ENCODE measurements at regions not wholly inside any gene's neighbourhood (a gene's known extent, or its start where the extent isn't known, plus 50 kb on each side); places are given as distances from the start of the nearest gene placed in this dataset.
"Not testable (repeated sequence)": the region's sequence is repeated elsewhere in the genome, so short reads cannot be mapped to it uniquely, and the experiment has no call there.

GRCh38 chr4:147160908-147161513 lies 215.3 kb upstream of the TTC29 start:
- H3K27me3 ChIP-seq: no peaks in the 10 kb centered on the region
- H3K9me3 ChIP-seq: no peaks in the 10 kb centered on the region
- intact Hi-C loops (cut with DNase I): no loop called here
- no peak overlapping the region for H3K27ac ChIP-seq
- DNase-seq: no peak
- H3K4me3 ChIP-seq: no peak overlapping the region
- no peaks in the 10 kb centered on the region for H3K36me3 ChIP-seq
- 34 to 36% methylated on average over 3 of the region's 3 CpGs for WGBS, 2 donors
- H3K4me1 ChIP-seq: peaks cover 0 to 10% (median 8%) of the 10 kb centered on the region in 4 donors
- TF ChIP-seq POLR2A (IDR thresholded peaks at IDR 0.05) (no peak), EP300 (IDR thresholded peaks at IDR 0.05) (no peak), POLR2AphosphoS5 (IDR thresholded peaks at IDR 0.05) (no peak)
- TF ChIP-seq, protein P1, sequence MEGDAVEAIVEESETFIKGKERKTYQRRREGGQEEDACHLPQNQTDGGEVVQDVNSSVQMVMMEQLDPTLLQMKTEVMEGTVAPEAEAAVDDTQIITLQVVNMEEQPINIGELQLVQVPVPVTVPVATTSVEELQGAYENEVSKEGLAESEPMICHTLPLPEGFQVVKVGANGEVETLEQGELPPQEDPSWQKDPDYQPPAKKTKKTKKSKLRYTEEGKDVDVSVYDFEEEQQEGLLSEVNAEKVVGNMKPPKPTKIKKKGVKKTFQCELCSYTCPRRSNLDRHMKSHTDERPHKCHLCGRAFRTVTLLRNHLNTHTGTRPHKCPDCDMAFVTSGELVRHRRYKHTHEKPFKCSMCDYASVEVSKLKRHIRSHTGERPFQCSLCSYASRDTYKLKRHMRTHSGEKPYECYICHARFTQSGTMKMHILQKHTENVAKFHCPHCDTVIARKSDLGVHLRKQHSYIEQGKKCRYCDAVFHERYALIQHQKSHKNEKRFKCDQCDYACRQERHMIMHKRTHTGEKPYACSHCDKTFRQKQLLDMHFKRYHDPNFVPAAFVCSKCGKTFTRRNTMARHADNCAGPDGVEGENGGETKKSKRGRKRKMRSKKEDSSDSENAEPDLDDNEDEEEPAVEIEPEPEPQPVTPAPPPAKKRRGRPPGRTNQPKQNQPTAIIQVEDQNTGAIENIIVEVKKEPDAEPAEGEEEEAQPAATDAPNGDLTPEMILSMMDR (IDR thresholded peaks at IDR 0.05): peak; percentile 40 to 65 (median 52)

- TF ChIP-seq EP300 (IDR thresholded peaks at IDR 0.05) (no peak), POLR2AphosphoS5 (IDR thresholded peaks at IDR 0.05) (no peak), POLR2A (IDR thresholded peaks at IDR 0.05) (no peak)
- TF ChIP-seq, protein P1 (IDR thresholded peaks at IDR 0.05): no peak
- intact Hi-C loops (cut with DNase I): loop anchor here (2.0 kb wide), 1 partner anchor 427 kb away; no protein-coding TSS in a partner anchor
- no peaks in the 10 kb centered on the region for H3K9me3 ChIP-seq
- H3K36me3 ChIP-seq: no peaks in the 10 kb centered on the region
- DNase-seq: no peak
- no peak overlapping the region for H3K4me3 ChIP-seq
- H3K4me1 ChIP-seq: peaks cover 0 to 3% (median 2%) of the 10 kb centered on the region in 4 donors
- H3K27ac ChIP-seq: no peak overlapping the region
- no peaks in the 10 kb centered on the region for H3K27me3 ChIP-seq
Observed at GRCh38 chr4:147163311-147163710, 217.6 kb upstream of the TTC29 start.

DNA sequence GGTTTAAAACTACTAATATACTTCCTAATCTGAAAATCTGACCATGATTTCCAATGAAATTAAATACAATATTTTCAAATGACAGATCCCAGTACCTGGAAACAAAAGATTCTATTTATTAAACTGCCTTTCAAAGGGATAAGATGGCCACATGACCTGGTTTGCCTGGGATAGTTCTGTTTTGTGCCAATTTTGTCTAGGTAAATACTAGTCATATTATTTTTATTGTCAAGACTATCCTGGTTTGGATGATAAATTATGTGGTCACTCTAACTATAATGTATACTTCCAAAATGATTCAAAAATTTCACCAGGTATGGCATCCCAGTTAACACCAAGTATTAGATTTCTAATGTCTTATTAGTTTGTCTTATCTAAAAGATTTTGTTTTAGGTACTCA lies 222.5 kb upstream of the TTC29 start:
- H3K4me1 ChIP-seq; H3K27ac ChIP-seq; intact Hi-C loops (cut with DNase I); DNase-seq; H3K36me3 ChIP-seq; H3K4me3 ChIP-seq; H3K27me3 ChIP-seq; H3K9me3 ChIP-seq: not testable (repeated sequence)

DNA sequence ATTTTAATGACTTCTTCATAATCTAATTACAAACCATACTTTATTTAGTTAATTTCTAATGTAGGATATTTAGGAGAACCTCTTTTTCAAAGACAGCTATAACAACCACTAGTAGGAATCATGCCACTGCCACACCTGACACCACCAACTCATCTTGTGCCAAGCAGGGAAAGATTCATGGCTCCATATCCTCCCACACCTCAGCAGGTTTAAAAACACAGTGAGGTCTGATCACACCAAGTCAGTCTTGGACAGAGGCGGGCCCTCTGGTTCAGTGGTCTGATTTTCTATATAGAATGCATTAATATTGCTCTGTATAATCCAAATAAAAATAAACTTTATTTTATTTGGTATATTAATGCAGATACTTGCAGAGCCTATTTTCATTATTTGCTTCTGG lies 227.7 kb upstream of the TTC29 start:
- H3K27ac ChIP-seq: no peak overlapping the region
- DNase-seq: no peak
- TF ChIP-seq EP300 (IDR thresholded peaks at IDR 0.05) (no peak), POLR2A (IDR thresholded peaks at IDR 0.05) (no peak), POLR2AphosphoS5 (IDR thresholded peaks at IDR 0.05) (no peak)
- TF ChIP-seq, protein P1 (IDR thresholded peaks at IDR 0.05): no peak
- 89 to 96% methylated on average over 1 of the region's 1 CpG for WGBS, 2 donors
- H3K9me3 ChIP-seq: no peaks in the 10 kb centered on the region
- H3K36me3 ChIP-seq: no peaks in the 10 kb centered on the region
- no peak overlapping the region for H3K4me3 ChIP-seq
- H3K4me1 ChIP-seq: no peaks in the 10 kb centered on the region
- H3K27me3 ChIP-seq: no peaks in the 10 kb centered on the region
- intact Hi-C loops (cut with DNase I): no loop called here

GRCh38 chr4:147173797-147174432 lies 228.3 kb upstream of the TTC29 start:
- Histone ChIP-seq H3K27ac (no peak overlapping the region), H3K4me1 (no peaks in the 10 kb centered on the region), H3K4me3 (no peak overlapping the region), H3K36me3 (no peaks in the 10 kb centered on the region), H3K9me3 (no peaks in the 10 kb centered on the region), H3K27me3 (no peaks in the 10 kb centered on the region)
- DNase-seq: no peak
- TF ChIP-seq EP300 (IDR thresholded peaks at IDR 0.05): no peak
- TF ChIP-seq, protein P1 (IDR thresholded peaks at IDR 0.05): no peak
- no peak for TF ChIP-seq POLR2AphosphoS5 (IDR thresholded peaks at IDR 0.05)
- TF ChIP-seq POLR2A (IDR thresholded peaks at IDR 0.05): no peak
- 76 to 83% methylated on average over 7 of the region's 7 CpGs for WGBS, 2 donors
- intact Hi-C loops (cut with DNase I): no loop called here
